SK-N-SH (cell line): ENCODE measurements at regions not wholly inside any gene's neighbourhood (a gene's known extent, or its start where the extent isn't known, plus 50 kb on each side); places are given as distances from the start of the nearest gene placed in this dataset.

Experiments used
- CHD2 ChIP-seq: fragments of 150-350 bp; IDR thresholded peaks from 2 replicates; pipeline ENCODE4 v1.6.1; 2018; ENCODE audit warnings: low read length; ENCODE audit not compliant: partially characterized antibody
- CTCF ChIP-seq: fragments of 200-600 bp; sonication (generic); IDR thresholded peaks from 2 replicates; pipeline ENCODE4 v1.6.1; 2017; ENCODE audit warnings: antibody characterized with exemption, mild to moderate bottlenecking, moderate library complexity
- GABPA ChIP-seq: IDR thresholded peaks from 2 replicates; pipeline ENCODE4 v1.4.0; 2012; ENCODE audit warnings: low read depth, mild to moderate bottlenecking
- POLR2AphosphoS5 ChIP-seq: IDR thresholded peaks from 2 replicates; pipeline ENCODE4 v1.6.1; 2012; ENCODE audit warnings: low read depth, low read length
- RAD21 ChIP-seq: IDR thresholded peaks from 2 replicates; pipeline ENCODE4 v1.6.1; 2012; ENCODE audit warnings: mild to moderate bottlenecking, low read length
- REST ChIP-seq: IDR thresholded peaks from 2 replicates; pipeline ENCODE4 v1.6.1; 2012; ENCODE audit warnings: mild to moderate bottlenecking, low read depth, low read length, moderate library complexity
- RFX5 ChIP-seq: IDR thresholded peaks from 2 replicates; pipeline ENCODE4 v1.6.1; 2012; ENCODE audit warnings: mild to moderate bottlenecking, improper control_type of control experiment, low read length
- SMC3 ChIP-seq: IDR thresholded peaks from 2 replicates; pipeline ENCODE4 v1.6.1; 2012; ENCODE audit warnings: low read depth, low read length, improper control_type of control experiment
- TAF1 ChIP-seq: IDR thresholded peaks from 2 replicates; pipeline ENCODE4 v1.6.1; 2012; ENCODE audit warnings: low read depth, mild to moderate bottlenecking, low read length, moderate library complexity, borderline replicate concordance

- TF ChIP-seq CTCF (no peak), SMC3 (no peak), POLR2AphosphoS5 (no peak), RFX5 (no peak), TAF1 (no peak), RAD21 (no peak), REST (no peak), CHD2 (no peak), GABPA (no peak)
Measured at GRCh38 chr10:64011912-64012714, 490.9 kb downstream of the REEP3 start.
